HPDE6-E6E7 (cell line): ENCODE measurements at regions not wholly inside any gene's neighbourhood (a gene's known extent, or its start where the extent isn't known, plus 50 kb on each side); places are given as distances from the start of the nearest gene placed in this dataset.

ENCODE experiments used
- DNase-seq: peaks from one replicate; pipeline ENCODE4 v3.0.0; 2011; ENCODE audit warnings: missing footprints; ENCODE audit errors: extremely low spot score

GRCh38 chr15:52893338-52893737 is 103.2 kb upstream of the ONECUT1 start:
- DNase-seq = no peak

- no peak for DNase-seq
These were observed 89.8 kb upstream of the ONECUT1 start for GRCh38 chr15:52879904-52880303.

GRCh38 chr15:52879145-52879544 is 89.0 kb upstream of the ONECUT1 start:
- DNase-seq = no peak

GRCh38 chr15:52876991-52877663 is 87.0 kb upstream of the ONECUT1 start:
- DNase-seq = no peak

GRCh38 chr15:52872036-52872818 is 82.1 kb upstream of the ONECUT1 start:
- DNase-seq = no peak

- no peak for DNase-seq
These were observed 79.9 kb upstream of the ONECUT1 start for GRCh38 chr15:52870015-52870414.

- no peak for DNase-seq
These were observed 76.6 kb upstream of the ONECUT1 start for GRCh38 chr15:52866698-52867097.

GRCh38 chr15:52862677-52863076 is 72.5 kb upstream of the ONECUT1 start:
- no peak for DNase-seq

- no peak for DNase-seq
These were observed 68.6 kb upstream of the ONECUT1 start for GRCh38 chr15:52858782-52859176.

GRCh38 chr15:52857937-52858781 is 68.0 kb upstream of the ONECUT1 start:
- DNase-seq = no peak

- DNase-seq = no peak
These were observed 67.3 kb upstream of the ONECUT1 start for GRCh38 chr15:52857471-52857870.

GRCh38 chr15:52856286-52856685 is 66.2 kb upstream of the ONECUT1 start:
- no peak for DNase-seq

- no peak for DNase-seq
These were observed 65.0 kb upstream of the ONECUT1 start for GRCh38 chr15:52855157-52855556.

GRCh38 chr15:52844823-52845222 is 54.7 kb upstream of the ONECUT1 start:
- DNase-seq = no peak
